ENCODE measurements at regions not wholly inside any gene's neighbourhood (a gene's known extent, or its start where the extent isn't known, plus 50 kb on each side); places are given as distances from the start of the nearest gene placed in this dataset.

GRCh38 chr6:12356431-12356830, 66.3 kb downstream of the EDN1 start:
- TF ChIP-seq CTCF (IDR thresholded peaks at IDR 0.05), result no peak
- TF ChIP-seq POLR2AphosphoS5 (IDR thresholded peaks at IDR 0.05), result no peak

Data from breast epithelium (tissue), 3 donors.